Right ventricle myocardium inferior (tissue), 1 donor: ENCODE measurements at regions not wholly inside any gene's neighbourhood (a gene's known extent, or its start where the extent isn't known, plus 50 kb on each side); places are given as distances from the start of the nearest gene placed in this dataset.
A peak's percentile ranks its signal among the peaks of the same experiment; 100 is the strongest.
"Not testable (repeated sequence)": the region's sequence is repeated elsewhere in the genome, so short reads cannot be mapped to it uniquely, and the experiment has no call there.

Experiments used
- ATAC-seq: fragments of 200-7000 bp; cut with Tn5 transposase; one replicate; pipeline ENCODE4 v1.9.1; 2020; ENCODE audit warnings: mild to moderate bottlenecking, moderate library complexity
- DNase-seq: peaks from one replicate; pipeline ENCODE4 v3.0.0; 2021; ENCODE audit errors: missing footprints
- intact Hi-C: fragments of 100-400 bp; cut with DNase I; formaldehyde crosslinking; loops from one replicate; pipeline ENCODE4 v1.11.0; 2022
- donor health status: DM: no; HTN: yes; CAD: no; lungs with severe emphysema.

DNA sequence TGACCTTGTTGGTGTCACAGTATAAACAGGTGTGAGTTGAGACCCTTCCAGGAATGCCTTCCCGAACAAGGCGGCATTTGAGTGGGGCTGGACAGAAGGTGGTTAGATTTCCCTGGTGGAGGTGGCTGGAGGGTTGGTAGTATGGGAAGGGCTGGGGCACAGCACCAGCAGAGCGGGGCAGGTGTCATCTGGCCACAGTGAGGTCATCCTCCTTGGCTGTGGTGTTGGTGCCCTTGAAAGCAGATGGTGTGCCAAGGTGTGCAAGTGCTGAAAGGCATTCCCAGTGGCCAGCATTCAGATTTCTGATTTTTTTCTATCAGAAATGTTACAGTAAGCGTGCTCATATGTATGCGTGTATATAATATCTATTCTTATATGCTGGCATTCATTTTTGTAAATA, 126.6 kb downstream of the LAT start:
- ATAC-seq (peak; percentile 21), DNase-seq (no peak)
- intact Hi-C loops = no loop called here

DNA sequence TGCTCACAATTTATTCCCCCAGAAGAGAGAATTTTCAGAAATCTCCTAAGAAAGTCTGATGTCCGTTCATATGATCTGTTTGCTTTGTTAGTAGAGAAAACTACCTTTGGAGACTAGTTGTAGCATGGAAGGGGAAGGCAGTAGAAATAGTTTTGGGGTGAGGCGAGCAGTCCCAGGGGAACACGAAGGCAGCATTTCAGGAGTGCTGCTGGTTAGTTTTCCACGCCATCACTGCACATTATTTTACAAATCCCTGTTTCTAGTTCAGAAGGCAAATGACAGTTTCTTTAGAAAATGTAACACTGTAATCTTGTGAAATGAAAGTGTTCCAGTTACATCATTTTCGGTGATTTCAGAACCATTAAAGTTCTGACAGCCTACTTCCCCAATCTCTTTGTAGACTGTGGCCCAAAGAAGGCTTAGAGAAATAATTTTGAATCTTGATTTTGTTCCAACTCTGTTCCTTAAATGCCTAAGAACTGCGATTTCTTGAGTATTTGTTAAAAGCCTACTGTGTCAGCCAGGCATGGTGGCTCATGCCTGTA, 123.8 kb downstream of the LAT start:
- intact Hi-C loops, DNase-seq: not testable (repeated sequence)
- ATAC-seq = peak; percentile 42

DNA sequence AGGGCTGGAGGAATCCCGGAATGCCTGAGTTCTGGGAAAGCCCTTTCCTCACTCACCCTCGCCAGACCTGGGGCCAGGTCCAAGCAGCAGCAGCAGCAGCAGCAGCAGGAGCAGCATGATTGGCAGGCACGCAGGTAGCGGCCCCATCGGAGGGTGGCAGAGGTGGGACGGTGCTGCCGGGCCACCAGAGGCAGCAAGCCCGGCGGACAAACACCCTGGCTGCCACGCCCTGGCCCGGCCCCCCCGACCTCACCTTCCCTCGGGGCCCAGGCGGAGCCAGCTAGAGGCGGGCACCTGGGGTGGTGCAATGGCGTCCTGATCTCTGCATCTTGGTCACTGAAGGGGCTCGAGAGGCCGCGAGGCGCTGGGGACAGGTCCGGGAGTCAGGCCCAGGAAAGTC, 122.4 kb downstream of the LAT start:
- DNase-seq (no peak), ATAC-seq (no peak)
- intact Hi-C loops = no loop called here

DNA sequence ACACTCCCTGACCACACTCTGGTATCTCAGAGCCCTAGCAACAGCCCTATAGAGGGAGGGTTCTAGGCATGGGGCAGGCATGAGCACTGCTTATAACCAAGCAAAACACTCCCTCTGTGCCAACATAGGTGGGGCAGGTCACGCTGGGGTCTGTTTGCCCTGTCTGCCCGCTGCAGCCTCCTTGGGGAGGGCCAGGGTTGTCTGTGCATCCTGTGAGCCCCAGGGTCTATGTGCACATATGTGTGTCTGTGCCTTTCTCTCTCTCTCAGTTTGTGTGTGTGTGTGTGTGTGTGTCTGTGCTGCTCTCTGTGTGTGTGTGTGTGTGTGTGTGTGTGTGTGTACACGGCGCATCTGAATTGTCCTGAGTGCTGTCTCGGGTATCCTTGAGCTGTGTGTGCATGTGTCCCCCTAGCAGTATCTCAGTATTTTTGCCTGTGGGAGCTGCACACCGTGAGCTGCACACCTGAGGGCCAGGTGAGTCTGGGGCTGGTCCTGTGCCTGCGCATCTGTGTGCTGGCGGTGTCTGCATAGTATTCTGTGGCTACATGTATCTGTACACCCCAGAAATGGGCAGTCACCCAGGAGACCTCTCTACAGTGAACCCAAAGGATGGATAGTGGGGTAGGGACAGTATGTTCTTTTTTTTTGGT, 121.5 kb downstream of the LAT start:
- ATAC-seq, DNase-seq, intact Hi-C loops: not testable (repeated sequence)

DNA sequence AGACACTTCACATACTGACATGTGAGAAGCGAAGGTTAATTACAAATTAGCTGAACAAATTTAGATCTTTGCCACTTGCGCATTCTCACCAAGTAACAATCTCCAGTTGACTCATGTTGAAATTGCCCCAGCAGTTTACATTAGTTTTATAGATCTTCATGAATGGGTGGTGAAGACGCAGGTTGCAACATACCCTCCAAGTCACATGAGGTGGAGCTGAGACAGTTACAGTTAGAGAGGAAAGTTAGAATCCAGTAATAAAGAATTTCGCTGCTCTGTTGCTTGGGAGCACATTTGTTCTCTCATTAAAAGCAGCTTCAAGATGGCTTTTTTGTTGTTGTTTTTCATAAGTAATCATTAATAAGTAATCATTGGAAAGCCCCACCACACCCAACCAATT, 119.7 kb downstream of the LAT start:
- DNase-seq, intact Hi-C loops, ATAC-seq: not testable (repeated sequence)

DNA sequence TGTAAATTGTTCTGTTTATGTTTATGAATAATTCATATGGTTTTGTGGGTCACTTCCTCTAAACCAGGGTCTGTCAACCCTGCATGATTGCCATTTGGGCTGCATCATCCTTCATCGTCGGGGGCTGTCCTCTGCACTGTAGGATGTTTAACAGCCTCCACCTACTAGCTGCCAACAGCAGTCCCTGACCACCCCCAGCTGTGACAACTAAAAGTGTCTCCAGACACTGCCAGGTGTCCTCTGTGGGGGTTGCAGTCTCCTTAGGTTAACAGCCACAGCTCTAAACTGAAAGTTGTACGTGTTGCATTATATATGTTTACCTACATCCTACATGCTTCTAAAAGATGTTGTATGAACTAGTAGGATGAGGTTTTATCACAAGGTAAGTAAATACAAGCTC, 113.1 kb downstream of the LAT start:
- DNase-seq, intact Hi-C loops, ATAC-seq: not testable (repeated sequence)

DNA sequence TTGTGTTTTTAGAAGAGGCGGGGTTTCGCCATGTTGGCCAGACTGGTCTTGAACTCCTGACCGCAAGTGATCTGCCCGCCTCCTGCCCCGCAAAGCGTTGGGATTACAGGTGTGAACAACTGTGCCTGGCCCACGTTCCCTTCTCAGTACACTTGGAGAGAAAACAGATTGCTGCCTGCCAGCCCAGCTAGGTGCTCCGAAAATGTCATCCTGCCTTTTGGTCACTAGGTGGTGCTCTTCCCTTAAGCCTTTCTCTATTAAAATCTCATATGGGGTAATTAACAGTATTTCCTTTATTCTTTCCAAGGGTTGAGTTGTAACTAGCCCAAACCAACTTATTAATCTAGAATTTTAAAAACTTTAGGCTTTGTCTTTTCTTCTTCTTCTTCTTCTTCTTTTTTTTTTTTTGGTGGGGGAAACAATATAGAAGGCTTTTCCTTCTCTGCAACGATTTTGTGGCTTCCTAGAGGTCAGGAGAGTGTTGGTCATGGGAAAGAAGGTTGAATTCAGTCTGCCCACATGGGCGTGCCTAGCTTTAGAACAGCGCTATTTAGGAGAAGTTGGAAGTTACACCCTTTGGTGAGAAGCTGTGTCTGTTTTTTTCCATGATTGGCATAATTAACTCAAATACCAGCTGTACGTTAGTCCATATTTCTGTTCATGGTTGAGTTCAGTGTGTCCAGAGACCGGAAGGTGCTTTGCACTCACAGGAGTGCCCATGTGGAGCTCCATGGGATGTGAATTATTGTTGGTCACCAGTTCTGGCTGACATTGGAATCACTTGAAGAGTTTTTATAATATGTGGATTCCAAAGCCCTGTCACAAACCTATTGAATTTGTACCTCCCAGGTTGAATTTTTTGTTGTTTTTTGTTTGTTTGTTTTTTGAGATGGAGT, 110.1 kb downstream of the LAT start:
- intact Hi-C loops, DNase-seq: not testable (repeated sequence)
- ATAC-seq = peak; percentile 83

DNA sequence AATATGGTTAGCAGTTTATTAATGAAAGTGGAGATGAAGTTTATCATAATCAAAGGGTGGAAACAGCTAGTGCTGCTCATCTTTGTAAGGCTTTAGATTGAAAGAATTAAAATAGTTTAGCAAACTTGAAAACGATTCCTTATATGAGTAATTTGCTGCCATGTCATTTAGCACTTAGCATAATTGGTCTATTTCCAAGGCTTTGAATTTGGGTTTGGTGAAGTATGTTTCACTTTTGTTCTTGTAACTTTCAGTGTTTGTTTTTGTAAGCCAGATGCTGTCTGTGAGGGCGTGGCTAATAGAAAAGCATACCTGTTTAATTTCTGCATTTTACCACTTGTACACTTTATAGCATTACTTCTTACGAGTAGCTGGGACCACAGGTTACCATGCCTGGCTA, 109.5 kb downstream of the LAT start:
- intact Hi-C loops, ATAC-seq, DNase-seq: not testable (repeated sequence)

DNA sequence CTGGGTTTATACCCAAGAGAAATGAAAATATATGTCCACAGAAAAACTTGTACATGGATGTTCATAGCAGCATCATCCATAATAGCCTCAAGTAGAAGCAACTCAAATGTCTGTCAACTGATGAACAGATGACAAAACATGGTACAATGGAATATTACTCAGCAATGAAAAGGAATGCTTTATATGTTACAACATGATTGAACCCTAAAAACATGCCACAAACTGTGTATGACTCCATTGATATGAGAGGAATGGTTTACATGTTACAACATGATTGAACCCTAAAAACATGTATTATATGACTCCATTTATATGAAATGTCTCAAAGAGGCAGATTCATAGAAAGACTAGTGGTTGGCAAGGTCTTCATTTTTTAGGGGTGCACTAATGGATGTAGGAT, 104.8 kb downstream of the LAT start:
- intact Hi-C loops, DNase-seq, ATAC-seq: not testable (repeated sequence)

DNA sequence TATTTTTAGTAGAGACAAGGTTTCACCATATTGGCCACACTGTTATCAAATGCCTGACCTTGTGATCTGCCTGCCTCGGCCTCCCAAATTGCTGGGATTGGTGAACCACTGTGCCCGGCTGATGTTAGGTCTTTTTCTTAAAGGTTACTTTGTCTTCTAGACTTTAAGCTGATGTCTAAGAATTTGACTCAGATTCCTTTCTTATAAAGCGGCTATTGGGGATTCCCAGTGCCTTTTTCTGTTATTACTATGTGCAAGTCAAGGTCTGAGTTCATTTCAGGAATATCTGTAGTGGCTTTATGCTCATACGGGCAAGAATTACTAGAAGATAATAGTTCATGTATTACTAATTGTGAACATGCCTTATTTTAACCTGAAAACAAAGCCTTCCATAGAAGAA, 102.8 kb downstream of the LAT start:
- intact Hi-C loops, ATAC-seq, DNase-seq: not testable (repeated sequence)

DNA sequence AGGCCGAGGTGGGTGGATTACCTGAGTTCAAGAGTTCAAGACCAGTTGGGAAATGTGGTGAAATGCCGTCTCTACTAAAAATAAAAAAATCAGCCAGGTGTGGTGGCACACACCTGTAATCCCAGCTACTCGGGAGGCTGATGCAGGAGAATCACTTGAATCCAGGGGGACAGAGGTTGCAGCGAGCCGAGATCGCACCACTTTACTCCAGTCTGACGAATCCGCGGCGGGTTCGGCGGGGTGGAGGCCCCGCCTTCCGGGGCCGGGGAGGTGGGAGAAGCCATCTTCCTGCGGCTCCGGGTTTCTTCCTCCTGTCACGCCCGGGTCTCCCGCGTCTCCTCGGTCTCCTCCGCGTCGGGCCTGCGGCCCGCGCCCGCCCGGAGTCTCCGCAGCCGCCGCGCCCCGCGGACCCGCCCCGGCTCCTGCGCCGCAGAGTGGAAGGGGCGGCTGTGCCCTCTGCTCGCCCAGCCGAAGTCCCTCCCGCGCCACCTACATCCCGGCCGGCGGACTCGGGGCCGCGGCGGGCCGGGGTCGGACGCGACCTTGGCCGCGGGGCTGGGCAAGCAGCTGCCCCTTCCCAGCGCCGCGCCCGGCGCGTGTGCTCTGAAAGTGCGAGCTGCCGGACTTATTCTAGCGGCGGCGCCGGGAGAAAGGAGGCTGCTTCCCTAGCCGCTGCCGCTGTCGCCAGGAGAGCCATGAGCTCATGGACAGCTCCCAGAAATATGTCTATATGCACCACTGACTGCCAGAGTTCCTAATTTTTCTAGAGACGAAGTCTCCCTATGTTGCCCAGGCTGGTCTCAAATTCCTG, 97.2 kb downstream of the LAT start:
- intact Hi-C loops, DNase-seq: not testable (repeated sequence)
- ATAC-seq = peak; percentile 76

DNA sequence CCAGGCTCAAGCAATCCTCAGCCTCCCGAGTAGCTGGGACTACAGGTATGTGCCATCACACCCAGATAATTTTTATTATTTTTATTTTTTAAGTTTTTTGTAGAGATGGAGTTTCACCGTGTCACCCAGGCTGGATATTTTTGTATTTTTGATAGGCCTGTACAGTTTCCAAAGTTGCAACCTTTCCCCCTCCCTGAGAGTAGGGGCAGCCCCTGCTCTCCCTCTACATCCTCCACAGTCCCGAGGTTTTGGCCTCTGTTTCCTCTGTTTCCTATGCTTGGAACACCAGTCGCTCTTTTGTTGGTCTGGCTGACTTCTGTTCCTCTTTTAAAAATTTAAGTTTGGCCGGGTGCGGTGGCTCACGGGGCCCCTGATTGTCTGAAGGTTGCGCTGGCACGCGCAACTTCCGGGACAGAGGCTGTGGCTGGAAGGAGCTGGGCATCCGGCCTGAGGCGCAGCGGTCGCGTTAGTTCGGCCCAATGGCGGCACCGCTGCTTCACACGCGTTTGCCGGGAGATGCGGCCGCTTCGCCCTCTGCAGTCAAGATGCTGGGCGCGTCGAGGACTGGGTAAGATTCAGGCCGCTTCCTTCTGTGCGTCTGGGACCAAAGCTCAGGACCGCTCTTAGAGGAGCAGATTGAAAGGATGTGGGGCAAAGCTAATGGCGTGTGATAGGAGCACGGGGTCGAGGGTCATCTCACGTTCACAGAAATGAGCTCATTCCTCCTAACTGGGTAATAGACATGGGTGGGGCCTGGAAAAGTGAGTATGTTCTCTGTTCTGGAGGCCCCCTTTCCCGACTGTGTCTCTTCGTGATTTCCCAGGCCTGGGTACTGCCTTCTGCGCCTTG, 89.9 kb downstream of the LAT start:
- intact Hi-C loops = not testable (repeated sequence)
- DNase-seq (peak; percentile 69), ATAC-seq (peak; percentile 95)

DNA sequence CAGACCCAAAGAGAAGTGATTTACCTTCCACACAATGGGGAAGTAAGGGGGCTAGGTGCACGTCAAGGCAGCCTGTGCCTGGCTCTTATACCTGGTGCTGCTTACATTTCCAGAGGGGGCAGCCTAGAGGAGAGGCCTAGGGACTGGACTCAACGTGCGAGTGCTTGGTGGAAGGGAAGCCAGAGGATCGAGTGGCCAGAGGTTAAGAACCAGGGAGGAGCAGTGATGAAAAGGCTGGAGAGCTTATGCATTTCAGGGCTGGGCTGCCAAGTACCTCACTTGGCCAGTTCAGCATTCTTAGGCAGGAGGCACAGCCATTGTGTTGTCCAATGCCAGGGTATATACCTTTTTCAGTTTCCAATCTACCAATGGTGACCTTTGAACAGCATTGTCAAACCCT, 77.4 kb downstream of the LAT start:
- not testable (repeated sequence) for ATAC-seq, DNase-seq

DNA sequence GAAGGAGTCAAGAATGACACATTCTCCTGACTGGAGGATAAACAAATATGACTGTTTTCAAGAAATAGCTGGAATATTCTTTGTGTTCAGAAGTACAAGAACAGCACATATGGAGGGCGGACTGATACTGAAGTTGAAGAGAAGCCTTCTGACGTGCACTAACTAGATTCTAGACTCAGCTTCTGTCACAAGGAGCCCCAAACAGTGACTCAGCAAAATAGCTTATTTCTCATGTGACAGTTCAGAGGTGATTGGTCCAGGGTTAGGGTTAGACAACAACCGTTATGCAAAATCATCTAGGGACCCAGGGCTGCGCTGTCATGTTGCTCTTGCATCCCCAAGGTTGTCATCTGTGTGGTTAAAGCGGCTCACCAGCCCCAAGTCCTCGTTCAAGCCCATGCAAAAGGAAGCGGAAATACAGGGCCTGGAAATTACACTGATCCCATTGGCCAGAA, 76.6 kb downstream of the LAT start:
- intact Hi-C loops, DNase-seq, ATAC-seq: not testable (repeated sequence)

More for the DNA sequence above, 77.4 kb downstream of the LAT start:
- intact Hi-C loops = not testable (repeated sequence)

DNA sequence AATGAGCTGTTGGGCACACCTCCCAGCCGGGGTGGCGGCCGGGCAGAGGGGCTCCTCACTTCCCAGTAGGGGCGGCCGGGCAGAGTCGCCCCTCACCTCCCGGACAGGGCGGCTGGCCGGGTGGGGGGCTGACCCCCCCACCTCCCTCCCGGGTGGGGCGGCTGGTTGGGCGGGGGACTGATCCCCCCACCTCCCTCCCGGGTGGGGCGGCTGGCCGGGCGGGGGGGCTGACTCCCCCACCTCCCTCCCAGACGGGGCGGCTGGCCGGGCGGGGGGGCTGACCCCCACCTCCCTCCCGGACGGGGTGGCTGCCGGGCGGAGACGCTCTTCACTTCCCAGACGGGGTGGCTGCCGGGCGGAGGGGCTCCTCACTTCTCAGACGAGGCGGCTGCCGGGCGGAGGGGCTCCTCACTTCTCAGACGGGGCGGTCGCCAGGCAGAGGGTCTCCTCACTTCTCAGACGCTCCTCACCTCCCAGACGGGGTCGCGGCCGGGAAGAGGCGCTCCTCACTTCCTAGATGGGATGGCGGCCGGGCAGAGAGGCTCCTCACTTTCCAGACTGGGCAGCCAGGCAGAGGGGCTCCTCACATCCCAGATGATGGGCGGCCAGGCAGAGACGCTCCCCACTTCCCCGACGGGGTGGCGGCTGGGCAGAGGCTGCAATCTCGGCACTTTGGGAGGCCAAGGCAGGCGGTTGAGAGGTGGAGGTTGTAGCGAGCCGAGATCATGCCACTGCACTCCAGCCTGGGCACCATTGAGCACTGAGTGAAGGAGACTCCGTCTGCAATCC, 75.4 kb downstream of the LAT start:
- ATAC-seq, intact Hi-C loops, DNase-seq: not testable (repeated sequence)

DNA sequence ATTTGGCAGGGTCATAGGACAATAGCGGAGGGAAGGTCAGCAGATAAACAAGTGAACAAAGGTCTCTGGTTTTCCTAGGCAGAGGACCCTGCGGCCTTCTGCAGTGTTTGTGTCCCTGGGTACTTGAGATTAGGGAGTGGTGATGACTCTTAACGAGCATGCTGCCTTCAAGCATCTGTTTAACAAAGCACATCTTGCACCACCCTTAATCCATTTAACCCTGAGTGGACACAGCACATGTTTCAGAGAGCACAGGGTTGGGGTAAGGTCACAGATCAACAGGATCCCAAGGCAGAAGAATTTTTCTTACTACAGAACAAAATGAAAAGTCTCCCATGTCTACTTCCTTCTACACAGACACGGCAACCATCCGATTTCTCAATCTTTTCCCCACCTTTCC, 74.7 kb downstream of the LAT start:
- DNase-seq, ATAC-seq, intact Hi-C loops: not testable (repeated sequence)
